ENCODE measurements at regions not wholly inside any gene's neighbourhood (a gene's known extent, or its start where the extent isn't known, plus 50 kb on each side); places are given as distances from the start of the nearest gene placed in this dataset.

GRCh38 chr2:7571701-7572100 lies 654.5 kb downstream of the RNF144A start:
- Histone ChIP-seq H3K4me3 (replicated peaks in 1 of 3; ENCODE audit: low read depth in 2 of 3, low read length in 3 of 3) (no peak overlapping the region), H3K36me3 (replicated peaks in 1 of 2; ENCODE audit: control insufficient read depth in 1 of 2, insufficient read depth in 2 of 2, low read length in 2 of 2) (no peaks in the 10 kb centered on the region), H3K27me3 (ENCODE audit: control insufficient read depth in 2 of 2, insufficient read depth in 2 of 2, low read length in 2 of 2) (peaks cover 0 to 2% of the 10 kb centered on the region in 2 donors), H3K4me1 (ENCODE audit: control insufficient read depth in 1 of 2, insufficient read depth in 2 of 2, low read length in 2 of 2) (no peaks in the 10 kb centered on the region), H3K27ac (ENCODE audit: low read depth in 1 of 2, low read length in 2 of 2) (no peak overlapping the region), H2AFZ (ENCODE audit: insufficient read depth, low read depth, low read length, poor library complexity, severe bottlenecking) (no peak overlapping the region), H3K9ac (ENCODE audit: insufficient read depth, low read length, poor library complexity, severe bottlenecking) (no peak overlapping the region), H4K20me1 (ENCODE audit: insufficient read depth, low read length) (no peaks in the 10 kb centered on the region), H3K79me2 (ENCODE audit: insufficient read depth, low read length) (no peaks in the 10 kb centered on the region), H3K4me2 (replicated peaks; ENCODE audit: extremely low read depth, low read length, poor library complexity, severe bottlenecking) (no peak overlapping the region), H3K9me3 (replicated peaks in 1 of 2; ENCODE audit: control insufficient read depth in 1 of 2, insufficient read depth in 1 of 2, low read length in 2 of 2) (peaks cover 0 to under 1% of the 10 kb centered on the region in 2 donors)
- peaks cover 0 to 2% (median 0%) of the 10 kb centered on the region in 7 donors for H3K9me3 Mint-ChIP-seq
- no peaks in the 10 kb centered on the region for H3K36me3 Mint-ChIP-seq
- peaks cover 0 to 6% (median 2%) of the 10 kb centered on the region in 3 donors for H3K27me3 Mint-ChIP-seq (ENCODE audit: low read depth in 3 of 3)
- no peak for TF ChIP-seq CTCF (IDR thresholded peaks at IDR 0.05)
- DNase-seq = no peak
- no peak overlapping the region for H3K4me3 Mint-ChIP-seq
- H3K4me1 Mint-ChIP-seq = no peaks in the 10 kb centered on the region
- intact Hi-C loops (cut with micrococcal nuclease) = no loop called here
- H3K27ac Mint-ChIP-seq = no peak overlapping the region
- WGBS (ENCODE audit: insufficient coverage) = no CpG with 5 or more reads among the region's 1 CpG

GRCh38 chr2:7572450-7572849 lies 655.2 kb downstream of the RNF144A start:
- intact Hi-C loops (cut with micrococcal nuclease) = no loop called here
- Mint-ChIP-seq H3K4me1 (no peaks in the 10 kb centered on the region), H3K36me3 (no peaks in the 10 kb centered on the region), H3K27ac (no peak overlapping the region), H3K9me3 (peaks cover 0 to 9% (median 6%) of the 10 kb centered on the region in 7 donors), H3K27me3 (ENCODE audit: low read depth in 3 of 3) (peaks cover 0 to 6% (median 2%) of the 10 kb centered on the region in 3 donors), H3K4me3 (no peak overlapping the region)
- Histone ChIP-seq H3K9ac (ENCODE audit: insufficient read depth, low read length, poor library complexity, severe bottlenecking) (no peak overlapping the region), H3K27ac (ENCODE audit: low read depth in 1 of 2, low read length in 2 of 2) (no peak overlapping the region), H3K4me1 (ENCODE audit: control insufficient read depth in 1 of 2, insufficient read depth in 2 of 2, low read length in 2 of 2) (no peaks in the 10 kb centered on the region), H3K79me2 (ENCODE audit: insufficient read depth, low read length) (no peaks in the 10 kb centered on the region), H3K4me2 (replicated peaks; ENCODE audit: extremely low read depth, low read length, poor library complexity, severe bottlenecking) (no peak overlapping the region), H3K4me3 (replicated peaks in 1 of 3; ENCODE audit: low read depth in 2 of 3, low read length in 3 of 3) (no peak overlapping the region), H3K36me3 (replicated peaks in 1 of 2; ENCODE audit: control insufficient read depth in 1 of 2, insufficient read depth in 2 of 2, low read length in 2 of 2) (no peaks in the 10 kb centered on the region), H2AFZ (ENCODE audit: insufficient read depth, low read depth, low read length, poor library complexity, severe bottlenecking) (no peak overlapping the region), H3K9me3 (replicated peaks in 1 of 2; ENCODE audit: control insufficient read depth in 1 of 2, insufficient read depth in 1 of 2, low read length in 2 of 2) (peaks cover 3 to 5% of the 10 kb centered on the region in 2 donors), H3K27me3 (ENCODE audit: control insufficient read depth in 2 of 2, insufficient read depth in 2 of 2, low read length in 2 of 2) (peaks cover 0 to 2% of the 10 kb centered on the region in 2 donors), H4K20me1 (ENCODE audit: insufficient read depth, low read length) (no peaks in the 10 kb centered on the region)
- no peak for TF ChIP-seq CTCF (IDR thresholded peaks at IDR 0.05)
- DNase-seq = no peak
- WGBS (ENCODE audit: insufficient coverage) = 93% methylated on average over 2 of the region's 7 CpGs

Measured in CD14-positive monocyte (primary cell).